Karpas-422 (cell line): ENCODE measurements at regions not wholly inside any gene's neighbourhood (a gene's known extent, or its start where the extent isn't known, plus 50 kb on each side); places are given as distances from the start of the nearest gene placed in this dataset.

ENCODE experiments used
- DNase-seq: peaks from one replicate; pipeline ENCODE4 v3.0.0-alpha.2; 2015
- H2AFZ ChIP-seq: fragments of 200-600 bp; sonication (generic); 2 replicates; pipeline ENCODE4 v1.6.1; 2014; ENCODE audit warnings: antibody characterized with exemption, low read length, mixed read lengths
- H3K27ac ChIP-seq: fragments of 200-600 bp; sonication (generic); 2 replicates; pipeline ENCODE4 v1.5.1; 2014; ENCODE audit warnings: mild to moderate bottlenecking, low read length, moderate library complexity
- H3K27me3 ChIP-seq: fragments of 200-600 bp; sonication (generic); 2 replicates; pipeline ENCODE4 v1.6.1; 2014; ENCODE audit warnings: low read length, mixed read lengths
- H3K36me3 ChIP-seq: fragments of 200-600 bp; sonication (generic); 2 replicates; pipeline ENCODE4 v1.6.1; 2014; ENCODE audit warnings: low read length, mixed read lengths; ENCODE audit not compliant: insufficient read depth
- H3K4me1 ChIP-seq: fragments of 200-600 bp; sonication (generic); 2 replicates; pipeline ENCODE4 v1.6.1; 2014; ENCODE audit warnings: mild to moderate bottlenecking, low read length, mixed read lengths
- H3K4me2 ChIP-seq: fragments of 200-600 bp; sonication (generic); 2 replicates; pipeline ENCODE4 v1.6.1; 2014; ENCODE audit warnings: low read length, low read depth, mild to moderate bottlenecking; ENCODE audit not compliant: poor library complexity, severe bottlenecking
- H3K4me3 ChIP-seq: fragments of 200-600 bp; sonication (generic); 2 replicates; pipeline ENCODE4 v1.5.1; 2014; ENCODE audit warnings: mild to moderate bottlenecking, antibody characterized with exemption, low read length, mixed read lengths
- H3K79me2 ChIP-seq: fragments of 200-600 bp; sonication (generic); 2 replicates; pipeline ENCODE4 v1.6.1; 2014; ENCODE audit warnings: mild to moderate bottlenecking, low read length, mixed read lengths
- H3K9ac ChIP-seq: fragments of 200-600 bp; sonication (generic); 2 replicates; pipeline ENCODE4 v1.6.0; 2014; ENCODE audit warnings: low read length
- H3K9me2 ChIP-seq: fragments of 200-600 bp; sonication (generic), shearing (Covaris generic); replicated peaks from 2 replicates; pipeline ENCODE4 v1.6.0; 2014; ENCODE audit warnings: mild to moderate bottlenecking, low read length, moderate library complexity; ENCODE audit not compliant: insufficient read depth
- H3K9me3 ChIP-seq: fragments of 300-700, 200-600 bp; sonication (generic); 2 replicates; pipeline ENCODE4 v1.6.1; 2014; ENCODE audit warnings: low read length, mixed read lengths
- H4K20me1 ChIP-seq: fragments of 200-600 bp; sonication (generic); 2 replicates; pipeline ENCODE4 v1.6.1; 2014; ENCODE audit warnings: mild to moderate bottlenecking, antibody characterized with exemption, low read length, low read depth; ENCODE audit not compliant: insufficient read depth

GRCh38 chr2:153072077-153072476 lies 353.7 kb downstream of the ARL6IP6 start:
- H3K4me3 ChIP-seq: no peak overlapping the region
- H3K9ac ChIP-seq: no peak overlapping the region
- H3K4me2 ChIP-seq: no peak overlapping the region
- no peak overlapping the region for H2AFZ ChIP-seq
- no peaks in the 10 kb centered on the region for H3K79me2 ChIP-seq
- no peaks in the 10 kb centered on the region for H3K36me3 ChIP-seq
- no peaks in the 10 kb centered on the region for H3K9me3 ChIP-seq
- H3K27me3 ChIP-seq: no peaks in the 10 kb centered on the region; the same call in 1 of the 2 replicates
- DNase-seq: no peak
- H3K27ac ChIP-seq: no peak overlapping the region
- no peaks in the 10 kb centered on the region for H4K20me1 ChIP-seq
- no peaks in the 10 kb centered on the region for H3K9me2 ChIP-seq
- H3K4me1 ChIP-seq: no peaks in the 10 kb centered on the region

- H3K4me2 ChIP-seq: no peak overlapping the region
Measured at GRCh38 chr2:153071090-153071489, 352.7 kb downstream of the ARL6IP6 start.

GRCh38 chr2:153068915-153069314 lies 350.5 kb downstream of the ARL6IP6 start:
- no peak overlapping the region for H3K27ac ChIP-seq
- no peak for DNase-seq
- H3K4me2 ChIP-seq: no peak overlapping the region

More at GRCh38 chr2:153071090-153071489, 352.7 kb downstream of the ARL6IP6 start:
- Histone ChIP-seq H3K9me3 (no peaks in the 10 kb centered on the region), H3K36me3 (no peaks in the 10 kb centered on the region), H3K4me3 (no peak overlapping the region), H3K27ac (no peak overlapping the region), H3K9me2 (no peaks in the 10 kb centered on the region), H3K9ac (no peak overlapping the region), H3K27me3 (no peaks in the 10 kb centered on the region; the same call in 1 of the 2 replicates), H4K20me1 (no peaks in the 10 kb centered on the region), H3K79me2 (no peaks in the 10 kb centered on the region), H3K4me1 (no peaks in the 10 kb centered on the region), H2AFZ (no peak overlapping the region)
- no peak for DNase-seq

GRCh38 chr2:153068052-153068451 lies 349.6 kb downstream of the ARL6IP6 start:
- Histone ChIP-seq H3K9me2 (no peaks in the 10 kb centered on the region), H3K27me3 (no peaks in the 10 kb centered on the region; the same call in 1 of the 2 replicates), H3K4me1 (no peaks in the 10 kb centered on the region), H3K27ac (no peak overlapping the region), H4K20me1 (no peaks in the 10 kb centered on the region), H3K36me3 (no peaks in the 10 kb centered on the region), H2AFZ (no peak overlapping the region), H3K4me3 (no peak overlapping the region), H3K9me3 (no peaks in the 10 kb centered on the region), H3K9ac (no peak overlapping the region), H3K4me2 (no peak overlapping the region), H3K79me2 (no peaks in the 10 kb centered on the region)
- no peak for DNase-seq

More at GRCh38 chr2:153068915-153069314, 350.5 kb downstream of the ARL6IP6 start:
- no peaks in the 10 kb centered on the region for H3K79me2 ChIP-seq
- no peaks in the 10 kb centered on the region; the same call in 1 of the 2 replicates for H3K27me3 ChIP-seq
- no peaks in the 10 kb centered on the region for H3K9me3 ChIP-seq
- no peak overlapping the region for H3K4me3 ChIP-seq
- no peaks in the 10 kb centered on the region for H3K4me1 ChIP-seq
- H3K9ac ChIP-seq: no peak overlapping the region
- H3K9me2 ChIP-seq: no peaks in the 10 kb centered on the region
- no peaks in the 10 kb centered on the region for H3K36me3 ChIP-seq
- no peaks in the 10 kb centered on the region for H4K20me1 ChIP-seq
- H2AFZ ChIP-seq: no peak overlapping the region

- H3K4me3 ChIP-seq: no peak overlapping the region
- peaks cover 3% of the 10 kb centered on the region; the same call in 1 of the 2 replicates for H3K27me3 ChIP-seq
- no peaks in the 10 kb centered on the region for H3K4me1 ChIP-seq
- H3K9me2 ChIP-seq: no peaks in the 10 kb centered on the region
- H3K36me3 ChIP-seq: no peaks in the 10 kb centered on the region
- DNase-seq: no peak
- H2AFZ ChIP-seq: no peak overlapping the region
- H3K4me2 ChIP-seq: no peak overlapping the region
- H4K20me1 ChIP-seq: no peaks in the 10 kb centered on the region
- H3K27ac ChIP-seq: no peak overlapping the region
- H3K9ac ChIP-seq: no peak overlapping the region
- no peaks in the 10 kb centered on the region for H3K9me3 ChIP-seq
- no peaks in the 10 kb centered on the region for H3K79me2 ChIP-seq
Measured at GRCh38 chr2:153059338-153060052, 341.1 kb downstream of the ARL6IP6 start.

GRCh38 chr2:153057743-153058142 lies 339.3 kb downstream of the ARL6IP6 start:
- Histone ChIP-seq H3K9me3 (no peaks in the 10 kb centered on the region), H3K27ac (no peak overlapping the region), H3K9ac (no peak overlapping the region), H3K79me2 (no peaks in the 10 kb centered on the region), H4K20me1 (no peaks in the 10 kb centered on the region), H2AFZ (no peak overlapping the region), H3K36me3 (no peaks in the 10 kb centered on the region), H3K4me3 (no peak overlapping the region), H3K9me2 (no peaks in the 10 kb centered on the region), H3K4me2 (no peak overlapping the region), H3K27me3 (peaks cover 3% of the 10 kb centered on the region; the same call in 1 of the 2 replicates), H3K4me1 (no peaks in the 10 kb centered on the region)
- DNase-seq: no peak

- H3K4me3 ChIP-seq: no peak overlapping the region
- H3K9me3 ChIP-seq: no peaks in the 10 kb centered on the region
- H4K20me1 ChIP-seq: no peaks in the 10 kb centered on the region
- H3K79me2 ChIP-seq: no peaks in the 10 kb centered on the region
- no peak for DNase-seq
- no peaks in the 10 kb centered on the region for H3K36me3 ChIP-seq
- no peak overlapping the region for H3K27ac ChIP-seq
- H3K4me1 ChIP-seq: no peaks in the 10 kb centered on the region
- no peak overlapping the region for H3K9ac ChIP-seq
- H2AFZ ChIP-seq: no peak overlapping the region
- H3K4me2 ChIP-seq: no peak overlapping the region
- H3K27me3 ChIP-seq: no peaks in the 10 kb centered on the region; the same call in 1 of the 2 replicates
- H3K9me2 ChIP-seq: no peaks in the 10 kb centered on the region
Measured at GRCh38 chr2:153055182-153055581, 336.8 kb downstream of the ARL6IP6 start.

- Histone ChIP-seq H3K4me1 (no peaks in the 10 kb centered on the region), H3K9ac (no peak overlapping the region)
Measured at GRCh38 chr2:153052807-153053559, 334.6 kb downstream of the ARL6IP6 start.

More at GRCh38 chr2:153052807-153053559, 334.6 kb downstream of the ARL6IP6 start:
- Histone ChIP-seq H3K4me2 (no peak overlapping the region), H3K9me2 (no peaks in the 10 kb centered on the region), H3K79me2 (no peaks in the 10 kb centered on the region), H3K27me3 (no peaks in the 10 kb centered on the region), H3K9me3 (no peaks in the 10 kb centered on the region), H3K36me3 (no peaks in the 10 kb centered on the region), H4K20me1 (no peaks in the 10 kb centered on the region), H2AFZ (no peak overlapping the region), H3K4me3 (no peak overlapping the region), H3K27ac (no peak overlapping the region)
- no peak for DNase-seq
